ENCODE measurements at regions not wholly inside any gene's neighbourhood (a gene's known extent, or its start where the extent isn't known, plus 50 kb on each side); places are given as distances from the start of the nearest gene placed in this dataset.

GRCh38 chr4:102420563-102421398, 75.5 kb upstream of the SLC39A8 start:
- no peak for TF ChIP-seq CTCF (IDR thresholded peaks at IDR 0.05)
- TF ChIP-seq POLR2A (IDR thresholded peaks at IDR 0.05): no peak
- TF ChIP-seq EP300 (IDR thresholded peaks at IDR 0.05): no peak
- TF ChIP-seq POLR2AphosphoS5 (IDR thresholded peaks at IDR 0.05): no peak
